ENCODE measurements at regions not wholly inside any gene's neighbourhood (a gene's known extent, or its start where the extent isn't known, plus 50 kb on each side); places are given as distances from the start of the nearest gene placed in this dataset.

GRCh38 chr18:27600245-27600644 lies 415.1 kb upstream of the CHST9 start:
- no peak for TF ChIP-seq EZH2 (IDR thresholded peaks at IDR 0.05; ENCODE audit: low read depth)
- TF ChIP-seq, protein P1, sequence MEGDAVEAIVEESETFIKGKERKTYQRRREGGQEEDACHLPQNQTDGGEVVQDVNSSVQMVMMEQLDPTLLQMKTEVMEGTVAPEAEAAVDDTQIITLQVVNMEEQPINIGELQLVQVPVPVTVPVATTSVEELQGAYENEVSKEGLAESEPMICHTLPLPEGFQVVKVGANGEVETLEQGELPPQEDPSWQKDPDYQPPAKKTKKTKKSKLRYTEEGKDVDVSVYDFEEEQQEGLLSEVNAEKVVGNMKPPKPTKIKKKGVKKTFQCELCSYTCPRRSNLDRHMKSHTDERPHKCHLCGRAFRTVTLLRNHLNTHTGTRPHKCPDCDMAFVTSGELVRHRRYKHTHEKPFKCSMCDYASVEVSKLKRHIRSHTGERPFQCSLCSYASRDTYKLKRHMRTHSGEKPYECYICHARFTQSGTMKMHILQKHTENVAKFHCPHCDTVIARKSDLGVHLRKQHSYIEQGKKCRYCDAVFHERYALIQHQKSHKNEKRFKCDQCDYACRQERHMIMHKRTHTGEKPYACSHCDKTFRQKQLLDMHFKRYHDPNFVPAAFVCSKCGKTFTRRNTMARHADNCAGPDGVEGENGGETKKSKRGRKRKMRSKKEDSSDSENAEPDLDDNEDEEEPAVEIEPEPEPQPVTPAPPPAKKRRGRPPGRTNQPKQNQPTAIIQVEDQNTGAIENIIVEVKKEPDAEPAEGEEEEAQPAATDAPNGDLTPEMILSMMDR (conservative IDR thresholded peaks at IDR 0.05) = no peak

Data from PC-9 (cell line).